Mammary epithelial cell (primary cell): ENCODE measurements at regions not wholly inside any gene's neighbourhood (a gene's known extent, or its start where the extent isn't known, plus 50 kb on each side); places are given as distances from the start of the nearest gene placed in this dataset.

ENCODE experiments used
- EZH2 ChIP-seq: IDR thresholded peaks from 2 replicates; pipeline ENCODE4 v1.6.1; 2012; ENCODE audit warnings: low read length, inconsistent platforms, borderline replicate concordance
- TF ChIP-seq, protein P1 (sequence below), 2 donors: IDR thresholded peaks in 1 of 2; conservative IDR thresholded peaks in 1 of 2; 2 replicates each; pipeline ENCODE4 v1.5.1; 2011 to 2012; ENCODE audit warnings: inconsistent platforms in 2 of 2, low read length in 2 of 2, mild to moderate bottlenecking in 2 of 2, control low read depth in 1 of 2, low read depth in 1 of 2; ENCODE audit not compliant: insufficient read depth in 1 of 2; ENCODE audit errors: extremely low read depth in 1 of 2

DNA sequence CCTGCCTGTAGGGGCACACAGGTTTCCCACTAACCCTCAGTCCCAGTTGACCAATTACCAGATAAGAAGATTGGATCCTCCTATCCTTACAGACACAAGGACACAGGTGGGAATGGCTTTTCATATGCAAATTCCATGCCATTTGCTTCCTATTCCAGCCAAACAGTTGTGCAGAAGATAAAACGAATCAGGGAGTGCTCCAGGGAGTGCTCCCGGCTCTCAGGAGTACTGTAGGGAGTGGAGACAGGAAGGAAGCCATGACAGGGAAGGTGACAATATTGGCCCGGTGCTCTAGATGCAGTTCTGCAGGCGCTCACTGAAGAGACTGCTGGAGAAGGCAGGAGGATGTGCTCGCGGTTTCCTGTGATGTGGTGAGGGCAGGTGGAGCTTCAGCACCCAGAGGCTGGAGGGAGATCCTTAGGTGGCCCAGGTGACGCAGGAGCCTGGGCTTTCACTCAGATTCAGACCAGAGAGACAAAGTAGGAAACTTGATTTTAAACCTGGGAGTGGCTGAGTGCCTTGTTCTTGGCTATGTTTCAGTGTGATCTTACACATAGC lies 260.0 kb downstream of the AUH start:
- TF ChIP-seq, protein P1, sequence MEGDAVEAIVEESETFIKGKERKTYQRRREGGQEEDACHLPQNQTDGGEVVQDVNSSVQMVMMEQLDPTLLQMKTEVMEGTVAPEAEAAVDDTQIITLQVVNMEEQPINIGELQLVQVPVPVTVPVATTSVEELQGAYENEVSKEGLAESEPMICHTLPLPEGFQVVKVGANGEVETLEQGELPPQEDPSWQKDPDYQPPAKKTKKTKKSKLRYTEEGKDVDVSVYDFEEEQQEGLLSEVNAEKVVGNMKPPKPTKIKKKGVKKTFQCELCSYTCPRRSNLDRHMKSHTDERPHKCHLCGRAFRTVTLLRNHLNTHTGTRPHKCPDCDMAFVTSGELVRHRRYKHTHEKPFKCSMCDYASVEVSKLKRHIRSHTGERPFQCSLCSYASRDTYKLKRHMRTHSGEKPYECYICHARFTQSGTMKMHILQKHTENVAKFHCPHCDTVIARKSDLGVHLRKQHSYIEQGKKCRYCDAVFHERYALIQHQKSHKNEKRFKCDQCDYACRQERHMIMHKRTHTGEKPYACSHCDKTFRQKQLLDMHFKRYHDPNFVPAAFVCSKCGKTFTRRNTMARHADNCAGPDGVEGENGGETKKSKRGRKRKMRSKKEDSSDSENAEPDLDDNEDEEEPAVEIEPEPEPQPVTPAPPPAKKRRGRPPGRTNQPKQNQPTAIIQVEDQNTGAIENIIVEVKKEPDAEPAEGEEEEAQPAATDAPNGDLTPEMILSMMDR (conservative IDR thresholded peaks at IDR 0.05 in 1 of 2, IDR thresholded peaks at IDR 0.05 in 1 of 2; ENCODE audit: extremely low read depth in 1 of 2, insufficient read depth in 1 of 2, low read depth in 1 of 2, low read length in 2 of 2): no peak
- no peak for TF ChIP-seq EZH2
